AG09309 (cell line): ENCODE measurements at regions not wholly inside any gene's neighbourhood (a gene's known extent, or its start where the extent isn't known, plus 50 kb on each side); places are given as distances from the start of the nearest gene placed in this dataset.
A peak's percentile ranks its signal among the peaks of the same experiment; 100 is the strongest.

Source experiments
- DNase-seq: peaks from one replicate; pipeline ENCODE4 v3.0.0-alpha.2; 2010; ENCODE audit warnings: low read depth
- H3K4me3 ChIP-seq: 2 replicates; pipeline ENCODE4 v1.5.1; 2011; ENCODE audit warnings: mild to moderate bottlenecking, low read depth, low read length, moderate library complexity; ENCODE audit not compliant: control insufficient read depth
- CTCF ChIP-seq: IDR thresholded peaks from 2 replicates; pipeline ENCODE4 v1.5.1; 2011; ENCODE audit warnings: mild to moderate bottlenecking, low read depth, low read length, inconsistent platforms; ENCODE audit not compliant: insufficient read depth, control insufficient read depth; ENCODE audit errors: missing control alignments

DNA sequence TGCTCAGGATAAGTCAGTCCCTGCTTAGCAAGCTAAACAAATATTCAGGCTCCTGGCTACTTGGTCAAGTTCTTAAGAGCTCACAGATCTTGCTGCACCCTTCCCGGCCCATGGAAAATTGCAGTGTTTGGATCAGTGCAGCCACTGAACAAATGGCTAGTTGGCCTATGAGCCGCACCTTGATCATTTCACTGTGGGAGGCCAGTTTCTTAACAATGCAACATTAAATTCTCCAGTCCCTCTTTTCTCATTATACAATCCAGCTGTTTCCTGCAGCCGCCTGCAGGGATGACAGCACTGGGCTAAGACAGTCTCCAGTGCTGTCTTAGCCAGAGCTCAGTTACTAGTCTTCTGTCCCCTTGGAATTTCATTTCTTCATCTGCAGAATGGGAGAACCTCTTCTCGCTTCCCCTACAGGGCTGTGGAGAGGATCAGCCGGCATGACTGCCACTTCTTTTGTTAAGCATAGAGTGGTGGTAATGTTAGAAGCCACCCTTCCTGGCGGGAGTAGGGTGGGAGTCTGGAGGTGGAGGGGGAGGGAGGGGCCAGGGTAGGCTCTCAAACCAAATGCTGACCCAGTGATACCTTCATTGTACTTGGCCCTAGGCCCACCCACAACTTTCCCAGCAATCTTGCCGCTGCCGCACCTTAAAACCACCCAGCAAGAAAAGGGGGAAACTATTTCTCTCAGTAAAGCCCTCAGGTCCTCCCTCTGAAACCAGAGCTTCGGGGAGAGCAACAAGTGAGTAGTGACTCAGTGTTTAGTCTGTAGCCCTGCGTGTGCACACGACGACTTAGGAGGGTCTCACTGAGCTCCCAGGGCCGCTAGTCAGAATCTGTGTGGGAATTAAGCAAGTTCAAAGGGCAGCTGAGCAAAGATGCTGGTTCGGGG is 145.7 kb downstream of the NUAK1 start:
- TF ChIP-seq CTCF = no peak
- no peak overlapping the region for H3K4me3 ChIP-seq
- no peak for DNase-seq

GRCh38 chr12:105993766-105994555 is 144.8 kb downstream of the NUAK1 start:
- DNase-seq = no peak
- TF ChIP-seq CTCF = no peak
- no peak overlapping the region for H3K4me3 ChIP-seq

- DNase-seq = peak; percentile 85
- TF ChIP-seq CTCF = no peak
- H3K4me3 ChIP-seq = no peak overlapping the region
Observed at GRCh38 chr12:105995961-105996431, 142.8 kb downstream of the NUAK1 start.

- H3K4me3 ChIP-seq = no peak overlapping the region
- no peak for DNase-seq
- no peak for TF ChIP-seq CTCF
Observed at GRCh38 chr12:105998561-105998960, 140.2 kb downstream of the NUAK1 start.

DNA sequence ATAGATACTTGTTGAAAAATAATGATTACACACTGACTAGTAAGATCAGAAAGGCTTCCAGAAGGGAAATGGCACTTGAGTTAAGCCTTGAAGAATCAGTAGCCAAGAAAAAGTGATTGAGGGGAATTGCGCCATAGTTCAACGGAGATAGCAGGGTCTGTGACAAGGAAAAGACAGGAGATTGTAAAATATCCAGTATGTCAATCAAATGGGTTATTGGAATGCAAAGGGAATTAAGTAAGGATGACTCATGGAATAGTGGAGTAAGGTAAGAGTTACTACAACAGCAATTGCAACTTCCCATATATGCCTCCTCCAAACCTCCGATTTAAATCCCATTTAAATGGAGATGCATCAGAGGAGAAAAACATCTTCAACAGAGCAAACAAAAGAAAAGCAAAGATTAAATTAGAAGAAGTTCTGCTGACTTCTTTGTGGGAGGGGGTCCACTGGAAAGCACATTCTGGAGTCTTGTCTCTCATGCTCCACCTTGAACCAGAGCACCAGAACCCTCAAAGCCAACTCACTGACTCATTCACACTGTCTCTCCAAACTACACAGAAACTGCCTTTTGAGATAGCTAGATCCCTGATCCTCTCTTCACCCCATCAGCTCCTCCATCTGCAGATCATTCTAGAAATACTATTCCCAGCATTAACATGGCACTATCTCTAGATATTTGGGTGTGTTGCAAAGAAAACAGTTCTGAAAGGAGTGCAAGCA is 138.2 kb downstream of the NUAK1 start:
- no peak for TF ChIP-seq CTCF
- DNase-seq = no peak
- no peak overlapping the region for H3K4me3 ChIP-seq
